GM12891 (cell line): ENCODE measurements at regions not wholly inside any gene's neighbourhood (a gene's known extent, or its start where the extent isn't known, plus 50 kb on each side); places are given as distances from the start of the nearest gene placed in this dataset.

ENCODE experiments used
- PAX5 ChIP-seq: IDR thresholded peaks from 2 replicates; pipeline ENCODE4 v1.6.1; 2011; ENCODE audit warnings: low read length, moderate library complexity, mild to moderate bottlenecking; ENCODE audit not compliant: insufficient read depth, severe bottlenecking
- POLR2A ChIP-seq: IDR thresholded peaks from 2 replicates; pipeline ENCODE4 v1.6.1; 2011; ENCODE audit warnings: low read depth, low read length, control low read depth
- POLR2AphosphoS5 ChIP-seq: IDR thresholded peaks from 2 replicates; pipeline ENCODE4 v1.6.1; 2011; ENCODE audit warnings: low read depth, low read length, control low read depth
- POU2F2 ChIP-seq: IDR thresholded peaks from 2 replicates; pipeline ENCODE4 v1.6.1; 2011; ENCODE audit warnings: low read depth, mild to moderate bottlenecking, control low read depth, low read length, moderate library complexity
- SPI1 ChIP-seq: IDR thresholded peaks from 2 replicates; pipeline ENCODE4 v1.6.1; 2011; ENCODE audit warnings: low read depth, low read length, control low read depth
- TAF1 ChIP-seq: IDR thresholded peaks from 2 replicates; pipeline ENCODE4 v1.6.1; 2011; ENCODE audit warnings: low read depth, low read length, control low read depth

DNA sequence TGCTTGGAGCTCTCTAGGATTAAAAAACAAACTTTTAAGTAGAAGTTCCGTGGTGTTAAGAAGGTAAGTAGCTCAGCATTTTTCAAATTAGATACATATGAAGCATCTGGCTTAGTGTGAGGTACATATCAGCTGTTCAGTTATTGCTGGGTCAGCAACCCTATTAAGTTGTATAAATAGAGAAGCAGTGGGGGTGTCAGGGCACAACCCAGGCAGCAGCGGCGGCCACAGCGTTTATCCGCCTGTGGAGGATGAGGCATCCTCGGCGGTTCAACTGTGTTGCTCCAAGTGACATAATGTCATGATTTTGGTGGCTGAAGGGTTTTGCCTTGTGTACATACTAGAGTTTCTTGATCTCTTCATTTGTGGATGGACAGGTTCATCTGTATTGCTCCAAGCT lies 54.6 kb upstream of the KIF5B start:
- TF ChIP-seq SPI1 (no peak), POLR2A (no peak), POLR2AphosphoS5 (no peak), TAF1 (no peak), POU2F2 (no peak), PAX5 (no peak)
